ENCODE measurements at regions not wholly inside any gene's neighbourhood (a gene's known extent, or its start where the extent isn't known, plus 50 kb on each side); places are given as distances from the start of the nearest gene placed in this dataset.

- 95% methylated on average over 3 of the region's 3 CpGs for WGBS, 2 donors
- H3K9me3 ChIP-seq = no peaks in the 10 kb centered on the region
- intact Hi-C loops (cut with DNase I; ENCODE audit: low total_unique reads) = no loop called here
- no peaks in the 10 kb centered on the region for H3K36me3 ChIP-seq (ENCODE audit: low read depth, missing control alignments)
- H3K4me1 ChIP-seq = no peaks in the 10 kb centered on the region
- H3K27ac ChIP-seq = no peak overlapping the region
- TF ChIP-seq CTCF (IDR thresholded peaks at IDR 0.05) (no peak), POLR2A (IDR thresholded peaks at IDR 0.05) (no peak)
- no peak for DNase-seq
- no peaks in the 10 kb centered on the region for H3K27me3 ChIP-seq
- H3K4me3 ChIP-seq = no peak overlapping the region
Observed at GRCh38 chr3:168858327-168858726, 762.6 kb upstream of the GOLIM4 start.

GRCh38 chr3:168850109-168850508, 754.4 kb upstream of the GOLIM4 start:
- Histone ChIP-seq H3K27ac (no peak overlapping the region), H3K4me3 (no peak overlapping the region), H3K9me3 (no peaks in the 10 kb centered on the region), H3K27me3 (no peaks in the 10 kb centered on the region), H3K4me1 (no peaks in the 10 kb centered on the region), H3K36me3 (ENCODE audit: low read depth, missing control alignments) (no peaks in the 10 kb centered on the region)
- intact Hi-C loops (cut with DNase I; ENCODE audit: low total_unique reads) = no loop called here
- TF ChIP-seq CTCF (IDR thresholded peaks at IDR 0.05) = no peak
- TF ChIP-seq POLR2A (IDR thresholded peaks at IDR 0.05) = no peak
- DNase-seq = no peak

GRCh38 chr3:168847291-168847883, 751.7 kb upstream of the GOLIM4 start:
- 15 to 16% methylated on average over 7 of the region's 7 CpGs for WGBS, 2 donors
- Histone ChIP-seq H3K4me1 (no peaks in the 10 kb centered on the region), H3K27ac (no peak overlapping the region)

GRCh38 chr3:168844894-168845482, 749.3 kb upstream of the GOLIM4 start:
- WGBS, 2 donors = 57 to 73% methylated on average over 6 of the region's 6 CpGs
- TF ChIP-seq POLR2A (IDR thresholded peaks at IDR 0.05) (no peak), CTCF (IDR thresholded peaks at IDR 0.05) (no peak)
- Histone ChIP-seq H3K4me3 (no peak overlapping the region), H3K27ac (no peak overlapping the region), H3K27me3 (no peaks in the 10 kb centered on the region), H3K4me1 (no peaks in the 10 kb centered on the region), H3K9me3 (no peaks in the 10 kb centered on the region), H3K36me3 (ENCODE audit: low read depth, missing control alignments) (no peaks in the 10 kb centered on the region)
- no peak for DNase-seq
- intact Hi-C loops (cut with DNase I; ENCODE audit: low total_unique reads) = no loop called here

More at GRCh38 chr3:168847291-168847883, 751.7 kb upstream of the GOLIM4 start:
- intact Hi-C loops (cut with DNase I; ENCODE audit: low total_unique reads) = no loop called here
- Histone ChIP-seq H3K36me3 (ENCODE audit: low read depth, missing control alignments) (no peaks in the 10 kb centered on the region), H3K9me3 (no peaks in the 10 kb centered on the region), H3K27me3 (no peaks in the 10 kb centered on the region), H3K4me3 (no peak overlapping the region)
- peak; percentile 17 for DNase-seq
- peak in 2 of 3 experiments; percentile 27 for TF ChIP-seq CTCF (IDR thresholded peaks at IDR 0.05)
- no peak for TF ChIP-seq POLR2A (IDR thresholded peaks at IDR 0.05)

- Histone ChIP-seq H3K4me1 (no peaks in the 10 kb centered on the region), H3K9me3 (no peaks in the 10 kb centered on the region), H3K27me3 (no peaks in the 10 kb centered on the region), H3K4me3 (no peak overlapping the region), H3K36me3 (ENCODE audit: low read depth, missing control alignments) (no peaks in the 10 kb centered on the region), H3K27ac (no peak overlapping the region)
- intact Hi-C loops (cut with DNase I; ENCODE audit: low total_unique reads) = no loop called here
- TF ChIP-seq CTCF (IDR thresholded peaks at IDR 0.05) (no peak), POLR2A (IDR thresholded peaks at IDR 0.05) (no peak)
- 59 to 68% methylated on average over 4 of the region's 4 CpGs for WGBS, 2 donors
- DNase-seq = no peak
Observed at GRCh38 chr3:168844472-168844871, 748.7 kb upstream of the GOLIM4 start.

Measured in testis (tissue), 2 donors.